Sciatic nerve (tissue), 2 donors: ENCODE measurements at regions not wholly inside any gene's neighbourhood (a gene's known extent, or its start where the extent isn't known, plus 50 kb on each side); places are given as distances from the start of the nearest gene placed in this dataset.
A peak's percentile ranks its signal among the peaks of the same experiment; 100 is the strongest.
"Not testable (repeated sequence)": the region's sequence is repeated elsewhere in the genome, so short reads cannot be mapped to it uniquely, and the experiment has no call there.

Experiments
- ATAC-seq: fragments of 200-7000 bp; cut with Tn5 transposase; one replicate; pipeline ENCODE4 v1.9.1; 2020; ENCODE audit warnings: mild to moderate bottlenecking, moderate library complexity
- DNase-seq: peaks from one replicate; pipeline ENCODE4 v3.0.0-alpha.2; 2020; ENCODE audit warnings: low spot score
- intact Hi-C: fragments of 100-400 bp; cut with DNase I; formaldehyde crosslinking; loops from one replicate; pipeline ENCODE4 v1.14.2; 2022
- donor health status: DM: no; HTN: no; CAD: no.
- donor health status: DM: no; HTN: no; CAD: no.

DNA sequence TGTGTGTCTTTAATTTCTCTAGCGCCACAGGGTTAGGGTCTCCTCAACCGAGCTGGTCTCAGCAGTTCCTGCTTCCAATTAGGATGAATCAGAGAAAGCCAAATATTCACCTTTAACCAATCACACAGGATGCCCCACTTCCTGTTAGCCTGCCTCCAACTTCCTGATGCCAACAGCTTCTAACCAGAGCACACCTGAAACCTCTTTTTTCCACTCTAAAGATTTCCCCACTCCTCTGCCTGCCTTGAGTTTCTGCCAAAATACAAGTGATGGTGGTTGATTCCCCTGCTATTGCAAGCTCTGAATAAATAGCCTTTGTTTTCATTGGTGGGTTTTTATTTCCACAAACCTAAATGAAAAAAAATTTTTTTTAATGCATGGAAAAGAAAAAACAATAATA, 144.7 kb upstream of the UST start:
- ATAC-seq (no peak), DNase-seq (no peak)
- intact Hi-C loops: no loop called here

DNA sequence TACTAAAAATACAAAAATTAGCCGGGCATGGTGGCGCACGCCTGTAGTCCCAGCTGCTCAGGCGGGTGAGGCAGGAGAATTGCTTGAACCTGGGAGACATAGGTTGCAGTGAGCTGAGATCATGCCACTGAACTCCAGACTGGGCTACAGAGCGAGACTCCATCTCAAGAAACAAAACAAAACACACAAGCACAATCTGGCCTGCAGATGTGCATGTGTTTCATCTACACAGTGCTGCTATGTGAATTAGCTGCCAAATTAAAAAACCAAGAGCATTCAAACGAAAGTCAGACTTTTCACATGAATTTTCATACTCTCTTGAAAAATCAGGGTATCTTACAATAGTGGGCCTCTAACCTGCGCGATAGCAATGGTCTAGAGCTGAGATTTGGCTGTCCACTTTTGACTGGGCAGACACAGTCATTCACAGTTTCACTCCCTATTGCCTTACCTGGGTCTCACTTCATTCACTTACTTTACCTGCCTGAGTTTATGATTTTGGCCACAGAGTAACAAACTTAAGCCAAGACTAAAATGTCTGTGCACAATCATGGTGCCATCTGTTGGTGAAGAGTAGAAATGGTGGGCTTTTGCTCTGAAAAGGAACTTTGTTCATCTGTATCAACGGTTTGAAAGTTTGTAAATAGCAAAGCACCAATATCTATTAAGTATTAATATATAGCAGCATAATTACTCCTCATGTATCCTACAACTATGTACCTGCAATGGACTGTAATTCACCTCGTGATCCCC, 138.5 kb upstream of the UST start:
- intact Hi-C loops: no loop called here
- DNase-seq (no peak), ATAC-seq (no peak)

DNA sequence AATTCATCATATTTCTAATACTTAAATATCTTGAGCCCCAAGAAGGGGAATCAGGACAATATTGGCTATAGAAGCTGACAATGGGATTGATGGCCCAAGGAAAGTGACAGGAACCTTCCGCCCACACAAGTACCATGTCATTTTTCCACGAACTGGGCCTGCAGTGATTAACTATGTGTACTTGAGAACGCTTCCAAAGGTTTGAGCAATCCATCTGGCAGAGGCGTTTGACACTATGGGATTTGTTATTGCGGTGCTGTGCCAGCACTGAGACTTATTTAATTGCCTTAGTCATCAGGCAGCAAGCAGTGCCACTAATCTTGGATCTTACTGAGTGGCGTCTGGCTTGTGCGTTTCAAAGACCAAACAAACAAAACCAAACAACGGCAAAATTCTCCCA, 135.6 kb upstream of the UST start:
- intact Hi-C loops: no loop called here
- DNase-seq: peak; percentile 64
- ATAC-seq: peak; percentile 94

DNA sequence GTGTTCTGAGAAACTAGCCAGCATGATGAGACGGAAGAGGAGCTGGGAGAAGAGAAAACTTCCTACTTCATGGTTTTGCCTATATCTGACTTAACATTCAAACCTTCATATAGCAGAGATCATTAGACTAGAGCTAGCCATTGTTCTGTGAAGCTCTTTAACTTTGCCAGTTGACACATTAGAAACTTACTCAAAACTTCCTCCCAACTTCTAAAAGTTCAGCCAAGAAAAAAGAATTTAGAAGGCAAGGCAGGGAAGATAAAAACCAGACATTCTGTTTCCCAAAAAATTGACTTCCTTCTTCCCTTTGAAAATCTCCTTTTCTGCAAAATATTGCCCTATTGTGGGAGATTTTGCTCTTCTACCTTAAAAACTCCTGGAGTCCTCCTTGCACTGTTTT, 134.8 kb upstream of the UST start:
- DNase-seq (no peak), ATAC-seq (peak; percentile 39)
- intact Hi-C loops: no loop called here

DNA sequence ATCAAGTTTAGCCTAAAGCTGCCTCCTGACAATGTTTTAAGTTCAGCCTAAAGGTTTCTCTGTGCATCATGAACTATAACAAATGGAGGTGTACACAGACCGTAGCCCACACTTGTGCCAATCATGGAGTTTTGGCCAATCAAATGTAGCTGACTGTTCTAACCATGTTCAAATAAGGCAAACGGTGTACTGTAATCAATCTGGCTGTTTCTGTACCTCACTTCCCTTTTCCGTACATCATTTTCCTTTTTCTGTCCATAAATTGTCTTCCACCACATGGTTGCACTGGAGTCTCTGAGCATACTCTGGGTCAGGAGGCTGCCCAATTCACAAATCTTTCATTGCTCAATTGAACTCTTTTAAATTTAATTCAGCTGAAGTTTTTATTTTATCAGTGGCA, 132.2 kb upstream of the UST start:
- intact Hi-C loops: no loop called here
- DNase-seq: no peak
- no peak for ATAC-seq

DNA sequence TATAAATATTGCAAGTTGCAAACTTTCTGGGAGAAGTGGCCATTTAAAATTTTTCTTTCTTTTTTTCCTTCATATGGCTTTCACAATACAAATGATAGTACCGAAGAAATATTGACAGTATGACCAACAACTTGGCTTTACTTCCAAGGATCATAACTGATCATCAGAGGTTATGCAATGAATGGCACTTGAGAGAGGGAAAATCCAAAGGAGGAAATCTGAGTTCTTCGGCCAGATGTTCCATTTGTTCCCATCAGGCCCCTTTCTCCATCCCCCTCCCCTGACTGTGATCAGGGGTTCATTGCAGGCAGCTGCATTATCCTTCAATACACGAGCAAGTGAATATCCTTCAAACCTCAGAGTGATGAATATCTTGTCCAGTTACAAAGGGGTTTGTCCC, 130.0 kb upstream of the UST start:
- intact Hi-C loops: no loop called here
- ATAC-seq (peak; percentile 74), DNase-seq (no peak)

DNA sequence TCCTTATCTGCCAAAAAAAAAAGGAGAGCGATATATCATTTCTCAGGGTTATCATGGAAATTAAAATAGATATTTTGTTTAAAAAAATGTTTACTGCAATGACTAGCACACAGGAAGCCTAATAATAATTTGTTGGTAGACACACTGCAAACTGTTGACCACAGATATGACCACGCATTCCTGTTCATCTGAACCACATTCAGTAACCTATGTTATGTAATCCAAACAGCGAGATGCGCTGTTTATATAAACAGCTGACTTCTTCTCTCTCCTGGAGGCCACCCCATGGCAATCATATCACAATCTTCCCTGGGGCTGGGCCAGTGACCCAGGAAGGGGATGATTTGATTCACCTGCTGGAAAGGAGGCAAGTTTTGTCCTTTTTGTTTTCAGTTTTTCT, 129.3 kb upstream of the UST start:
- no peak for DNase-seq
- intact Hi-C loops: no loop called here
- no peak for ATAC-seq

DNA sequence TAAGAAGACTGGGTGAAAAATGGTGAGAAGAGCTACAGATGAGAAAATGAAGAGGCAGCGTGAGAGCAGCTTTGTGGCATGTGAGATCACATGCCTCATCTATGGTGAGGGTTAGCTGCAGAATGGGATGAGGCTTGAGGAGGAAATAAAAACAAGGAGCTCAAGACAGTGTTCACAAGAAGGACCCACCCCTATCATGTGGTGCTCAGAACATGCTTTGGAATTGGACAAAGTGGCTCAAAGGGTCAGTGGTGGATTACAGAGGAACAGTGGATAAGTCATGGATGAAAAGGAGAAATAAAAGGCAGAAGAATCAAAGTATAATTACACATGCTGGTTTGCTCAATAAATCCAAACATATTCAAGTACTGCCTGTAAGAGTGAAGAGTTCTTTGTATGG, 126.9 kb upstream of the UST start:
- no peak for DNase-seq
- ATAC-seq: no peak
- intact Hi-C loops: no loop called here

DNA sequence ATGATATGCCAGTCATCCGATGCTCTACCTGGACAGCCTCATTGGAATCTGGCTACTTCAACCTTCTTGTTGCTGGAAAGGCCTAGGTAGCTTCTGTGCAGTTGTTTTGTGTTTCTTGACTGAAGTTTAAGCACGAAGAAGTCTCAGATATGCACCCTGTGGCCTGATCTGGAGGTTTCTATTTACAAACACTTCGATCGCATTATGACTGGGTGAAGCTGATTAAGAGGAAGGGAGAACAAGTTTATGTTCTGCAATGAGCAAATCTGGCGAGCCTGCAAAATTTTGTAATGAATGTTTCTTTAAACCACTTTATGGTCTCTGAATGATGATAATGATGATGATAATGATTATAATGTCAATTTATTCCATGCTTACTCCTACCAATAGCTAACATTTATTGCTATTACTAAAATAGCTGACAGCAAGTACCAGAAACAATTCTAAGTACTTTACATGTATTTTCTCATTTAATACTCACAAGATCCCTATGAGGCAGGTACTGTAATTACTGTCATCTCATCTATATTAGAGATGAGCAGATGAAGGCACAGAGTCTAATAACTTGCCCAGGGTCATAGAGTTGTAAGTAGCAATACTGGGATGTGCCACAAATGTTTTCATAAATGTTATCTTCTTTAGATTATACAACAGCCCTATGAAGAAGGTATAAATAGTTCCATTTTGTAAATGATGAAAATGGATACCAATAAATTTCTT, 126.1 kb upstream of the UST start:
- ATAC-seq: no peak
- no peak for DNase-seq
- intact Hi-C loops: no loop called here

DNA sequence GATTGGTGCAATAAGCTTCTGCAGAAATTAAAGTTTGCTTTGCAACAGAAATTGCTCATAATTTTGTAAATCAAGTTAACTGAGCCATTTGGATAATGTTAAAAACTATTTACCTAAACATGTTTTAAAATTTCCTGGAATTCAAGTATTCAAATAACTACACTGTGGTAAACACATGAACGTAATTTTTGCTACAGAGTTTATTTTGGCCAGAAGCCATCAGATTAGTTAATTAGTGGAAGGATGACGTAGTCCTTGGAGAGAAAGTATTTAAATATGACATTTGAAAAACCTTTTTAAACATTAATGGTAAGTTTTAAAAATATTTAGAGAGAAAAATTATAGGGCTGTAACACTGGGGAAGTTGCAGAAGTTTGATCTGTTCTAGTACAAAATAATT, 121.2 kb upstream of the UST start:
- intact Hi-C loops: no loop called here
- no peak for ATAC-seq
- no peak for DNase-seq

DNA sequence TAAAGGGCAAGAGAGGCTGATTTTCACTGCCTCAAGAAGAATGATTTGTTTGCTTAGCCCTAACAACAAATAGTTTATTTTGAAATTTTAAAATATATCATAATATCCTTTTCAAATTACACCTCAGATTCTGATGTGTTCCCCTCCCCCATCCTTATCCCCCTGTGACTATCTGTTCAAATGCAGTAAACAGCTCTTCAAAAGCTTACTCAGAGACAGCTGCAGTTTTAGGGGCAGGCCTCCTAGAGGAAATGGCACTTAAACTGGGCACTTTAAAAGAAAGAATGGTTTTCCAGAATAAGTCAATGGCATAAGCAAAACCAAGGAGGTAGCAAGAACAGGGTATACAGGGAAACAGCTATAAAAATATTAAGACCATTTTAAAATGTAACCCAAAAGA, 118.6 kb upstream of the UST start:
- intact Hi-C loops: no loop called here
- no peak for DNase-seq
- no peak for ATAC-seq

DNA sequence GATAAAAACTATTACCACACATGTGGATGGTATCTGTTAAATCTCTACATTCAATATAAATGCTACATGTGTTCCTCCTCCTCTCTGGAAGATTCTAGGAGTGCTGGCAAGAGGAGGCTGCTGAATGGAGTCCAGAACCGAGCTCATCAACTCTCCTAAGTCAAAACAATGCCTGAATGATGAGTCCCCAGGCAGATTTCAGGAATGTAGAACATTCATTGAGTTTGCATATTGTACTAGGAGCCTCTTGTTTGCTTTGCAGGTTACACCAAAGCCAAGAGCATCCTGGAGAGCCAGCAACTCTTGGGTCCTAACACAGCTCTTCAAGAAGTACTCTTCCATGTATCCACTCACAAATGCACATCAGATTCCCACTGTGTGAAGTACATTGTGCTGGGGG, 117.6 kb upstream of the UST start:
- intact Hi-C loops: no loop called here
- ATAC-seq (peak; percentile 82), DNase-seq (no peak)

DNA sequence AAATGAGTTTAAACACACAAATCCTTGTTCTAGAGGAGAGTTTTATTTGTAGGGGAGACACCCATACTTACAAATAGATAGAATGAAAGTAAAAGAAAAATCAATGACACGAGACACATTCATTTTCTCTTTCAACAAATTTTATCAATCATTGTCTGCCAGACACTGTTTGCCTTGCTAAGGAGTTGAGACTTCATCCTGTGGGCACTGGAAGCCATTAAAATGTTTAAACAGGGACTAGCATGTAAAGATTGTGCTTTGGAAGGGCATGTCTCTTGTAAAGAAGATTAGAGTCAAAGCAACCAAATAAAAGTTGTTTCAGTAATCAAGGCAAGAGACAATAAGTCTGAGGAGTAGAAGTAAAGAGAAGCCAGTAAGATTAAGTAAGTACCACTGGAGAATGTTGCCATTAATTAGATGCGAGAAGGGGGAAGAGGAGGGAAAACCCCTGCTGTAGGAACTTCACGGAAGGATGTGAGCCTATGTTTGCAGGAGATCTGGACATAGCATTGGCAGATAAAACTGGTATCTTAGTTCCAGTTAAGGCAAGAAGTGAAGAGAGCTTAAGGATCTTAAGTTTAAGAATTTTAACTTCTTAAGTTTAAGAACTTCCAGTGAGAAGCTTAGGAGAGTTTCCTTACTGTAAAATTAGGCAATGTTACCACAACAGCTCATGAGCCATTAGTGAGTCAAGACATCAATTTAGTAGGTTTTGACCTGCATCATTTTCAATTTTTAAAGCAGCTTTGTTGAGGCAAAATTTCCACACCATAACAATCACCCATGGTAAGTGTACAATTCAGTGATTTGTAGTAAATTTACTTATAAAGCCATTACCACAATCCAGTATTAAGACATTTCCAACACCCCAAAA, 117.0 kb upstream of the UST start:
- no peak for DNase-seq
- no peak for ATAC-seq
- intact Hi-C loops: no loop called here

DNA sequence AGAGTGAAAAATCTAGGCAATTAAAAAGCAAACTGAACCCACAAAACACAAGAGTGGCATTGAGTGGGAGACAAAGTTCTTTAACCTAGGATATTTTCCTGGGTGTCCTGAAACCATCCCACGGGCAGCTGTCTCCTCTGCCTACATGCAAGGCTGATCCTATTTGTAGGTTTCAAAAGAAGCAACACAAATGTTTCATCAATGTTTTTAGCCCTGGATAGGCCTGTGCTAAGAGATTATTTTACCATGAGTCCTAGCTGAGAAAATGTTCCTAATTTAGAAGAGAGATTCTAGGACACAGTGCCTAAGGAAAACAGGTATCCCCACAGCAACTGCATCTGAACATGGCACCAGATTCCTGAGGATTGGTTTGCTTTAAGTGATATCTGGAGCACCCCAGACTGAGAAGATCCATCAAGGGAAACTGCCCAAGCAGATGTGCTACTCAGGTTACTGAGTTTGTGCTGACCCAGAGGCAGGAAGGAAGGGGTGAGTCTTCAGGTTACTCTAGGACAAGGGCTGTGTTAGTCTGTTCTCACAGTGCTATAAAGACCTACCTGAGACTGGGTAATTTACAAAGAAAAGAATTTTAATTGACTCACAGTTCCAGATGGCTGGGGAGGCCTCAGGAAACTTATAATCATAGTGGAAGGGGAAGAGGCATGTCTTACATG, 111.6 kb upstream of the UST start:
- intact Hi-C loops: no loop called here

DNA sequence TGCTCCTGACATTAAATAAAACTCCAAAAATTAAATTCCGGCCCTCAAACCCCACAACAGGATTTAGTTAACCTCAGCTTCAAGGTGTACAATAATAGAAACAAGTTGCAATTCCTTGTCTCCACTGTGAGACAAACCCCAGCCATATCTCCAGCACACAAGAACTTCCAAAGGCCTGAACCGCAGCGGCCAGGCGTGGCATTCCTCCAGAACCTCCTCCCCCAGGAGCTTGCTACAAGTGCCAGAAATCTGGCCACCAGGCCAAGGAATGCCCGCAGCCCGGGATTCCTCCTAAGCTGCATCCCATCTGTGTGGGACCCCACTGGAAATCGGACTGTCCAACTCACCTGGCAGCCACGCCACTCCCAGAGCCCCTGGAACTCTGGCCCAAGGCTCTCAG, 105.0 kb upstream of the UST start:
- ATAC-seq, intact Hi-C loops, DNase-seq: not testable (repeated sequence)

More for the DNA sequence above, 111.6 kb upstream of the UST start:
- no peak for DNase-seq
- no peak for ATAC-seq

DNA sequence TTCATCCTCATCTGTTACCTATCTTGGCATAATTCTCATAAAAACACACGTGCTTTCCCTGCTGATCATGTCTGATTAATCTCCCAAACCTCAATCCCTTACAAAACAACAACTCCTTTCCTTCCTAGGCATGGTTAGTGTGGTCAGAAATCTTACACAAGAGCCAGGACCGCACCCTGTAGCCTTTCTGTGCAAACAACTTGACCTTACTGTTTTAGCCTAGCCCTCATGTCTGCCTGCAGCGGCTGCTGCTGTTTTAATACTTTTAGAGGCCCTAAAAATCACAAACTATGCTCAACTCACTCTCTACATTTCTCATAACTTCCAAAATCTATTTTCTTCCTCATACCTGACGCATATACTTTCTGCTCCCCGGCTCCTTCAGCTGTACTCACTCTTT, 103.6 kb upstream of the UST start:
- DNase-seq, intact Hi-C loops, ATAC-seq: not testable (repeated sequence)

DNA sequence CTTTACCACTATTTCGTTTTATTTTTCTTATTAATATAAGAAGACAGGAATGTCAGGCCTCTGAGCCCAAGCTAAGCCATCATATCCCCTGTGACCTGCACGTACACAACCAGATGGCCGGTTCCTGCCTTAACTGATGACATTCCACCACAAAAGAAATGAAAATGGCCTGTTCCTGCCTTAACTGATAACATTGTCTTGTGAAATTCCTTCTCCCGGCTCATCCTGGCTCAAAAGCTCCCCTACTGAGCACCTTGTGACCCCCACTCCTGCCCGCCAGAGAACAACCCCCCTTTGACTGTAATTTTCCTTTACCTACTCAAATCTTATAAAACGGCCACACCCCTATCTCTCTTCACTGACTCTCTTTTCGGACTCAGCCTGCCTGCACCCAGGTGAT, 101.8 kb upstream of the UST start:
- intact Hi-C loops, DNase-seq, ATAC-seq: not testable (repeated sequence)

DNA sequence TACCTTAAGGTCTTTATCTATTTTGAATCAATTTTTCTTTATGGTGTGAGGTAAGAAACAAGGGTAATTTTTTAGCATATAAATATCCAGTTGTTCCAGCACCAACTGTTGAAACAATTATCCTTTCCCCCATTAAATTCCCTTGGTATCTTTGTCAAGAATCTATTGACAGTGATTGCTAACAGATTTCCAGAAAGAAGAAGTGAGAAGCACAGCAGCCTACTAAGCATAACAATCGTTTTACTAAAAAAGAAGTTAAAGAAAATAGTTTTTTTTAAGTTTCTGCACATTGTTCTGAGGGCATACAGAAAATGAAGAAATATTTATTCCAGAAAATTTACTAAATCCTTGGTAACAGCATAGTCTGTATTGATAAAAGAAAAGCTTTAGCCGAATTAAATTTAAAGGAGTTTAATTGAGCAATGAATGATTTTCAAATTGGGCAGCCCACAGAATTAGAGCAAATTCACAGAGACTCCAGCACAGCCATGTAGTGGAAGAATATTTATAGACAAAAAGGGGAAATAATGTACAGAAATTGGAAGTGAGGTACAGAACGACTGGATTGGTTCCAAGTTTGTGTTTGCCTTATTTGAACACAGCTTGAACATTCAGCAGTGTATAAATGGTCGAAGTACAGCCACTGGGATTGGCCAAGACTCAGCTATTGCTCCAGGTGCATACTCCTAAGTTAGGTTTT, 97.9 kb upstream of the UST start:
- DNase-seq (no peak), ATAC-seq (no peak)
- intact Hi-C loops: no loop called here

DNA sequence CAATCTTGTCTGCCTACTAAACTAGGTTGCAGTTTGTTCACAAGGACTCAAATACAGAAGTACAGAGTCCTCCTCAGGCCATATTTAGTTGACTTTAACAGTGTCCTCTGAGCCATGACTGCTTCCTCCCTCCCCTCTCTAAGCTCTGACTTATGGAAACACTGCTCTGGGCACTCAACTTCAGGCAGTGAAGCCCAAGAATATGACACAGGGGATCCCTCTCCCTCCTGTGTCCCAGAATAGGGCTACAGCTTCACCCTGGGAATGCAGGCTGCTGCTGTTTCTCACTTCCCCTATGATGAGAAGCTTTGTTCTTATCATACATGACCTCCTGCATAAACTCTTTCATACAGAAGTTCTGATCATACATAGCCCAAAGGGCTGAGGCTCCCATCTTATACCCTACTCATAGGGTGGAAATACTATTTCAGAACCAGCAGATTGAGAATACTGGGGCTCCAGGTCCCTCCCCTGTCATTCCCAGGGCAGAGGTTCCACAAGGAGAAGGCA, 97.3 kb upstream of the UST start:
- intact Hi-C loops: no loop called here
- DNase-seq: no peak
- ATAC-seq: no peak
